ENCODE measurements at regions not wholly inside any gene's neighbourhood (a gene's known extent, or its start where the extent isn't known, plus 50 kb on each side); places are given as distances from the start of the nearest gene placed in this dataset.

- intact Hi-C loops (cut with micrococcal nuclease; ENCODE audit: unreplicated experiment): no loop called here
- H4K20me1 ChIP-seq (ENCODE audit: insufficient read depth, low read length): no peaks in the 10 kb centered on the region
- ChIA-PET CTCF (ENCODE audit: unreplicated experiment) (no interaction called here), POLR2A (interaction anchor here (0.9 to 1.6 kb wide), 4 partner anchors 8 to 28 kb away, joined by 3 to 5 read pairs (median 4); no protein-coding TSS in a partner anchor)
- no peaks in the 10 kb centered on the region for H3K4me1 ChIP-seq (ENCODE audit: insufficient read depth, low read length, poor library complexity, severe bottlenecking)
- no peaks in the 10 kb centered on the region for H3K9me3 ChIP-seq (ENCODE audit: low read length)
- no peak overlapping the region for H3K4me2 ChIP-seq (ENCODE audit: low read length)
- H3K27ac ChIP-seq (ENCODE audit: low read depth, low read length, poor library complexity, severe bottlenecking): no peak overlapping the region
- no peak overlapping the region for H2AFZ ChIP-seq (ENCODE audit: low read length)
- H3K36me3 ChIP-seq (ENCODE audit: insufficient read depth, low read length): no peaks in the 10 kb centered on the region
- no peaks in the 10 kb centered on the region for H3K9me2 ChIP-seq (ENCODE audit: insufficient read depth, low read length)
- DNase-seq (ENCODE audit: low spot score): no peak
- TF ChIP-seq EZH2phosphoT487 (IDR thresholded peaks at IDR 0.05; ENCODE audit: borderline replicate concordance, low read depth, low read length) (no peak), CTCF (conservative IDR thresholded peaks at IDR 0.05; ENCODE audit: low read length) (no peak)
- H3K79me2 ChIP-seq (ENCODE audit: insufficient read depth, low read depth, low read length): no peaks in the 10 kb centered on the region
- BruUV-seq (replicated peaks): no TSS peak
- no peak overlapping the region for H3K4me3 ChIP-seq (ENCODE audit: low read depth, low read length, poor library complexity, severe bottlenecking)
Observed at GRCh38 chr3:102174832-102175374, 259.9 kb upstream of the ZPLD1 start.

- intact Hi-C loops (cut with micrococcal nuclease; ENCODE audit: unreplicated experiment): no loop called here
- ChIA-PET POLR2A (interaction anchor here (0.7 to 1.3 kb wide), 6 partner anchors 11 to 917 kb away, joined by 3 to 8 read pairs (median 4); no protein-coding TSS in a partner anchor), CTCF (ENCODE audit: unreplicated experiment) (no interaction called here)
- H3K79me2 ChIP-seq (ENCODE audit: insufficient read depth, low read depth, low read length): no peaks in the 10 kb centered on the region
- no peak for DNase-seq (ENCODE audit: low spot score)
- H3K9me2 ChIP-seq (ENCODE audit: insufficient read depth, low read length): no peaks in the 10 kb centered on the region
- no TSS peak for BruUV-seq (replicated peaks)
- H3K27ac ChIP-seq (ENCODE audit: low read depth, low read length, poor library complexity, severe bottlenecking): no peak overlapping the region
- no peaks in the 10 kb centered on the region for H3K4me1 ChIP-seq (ENCODE audit: insufficient read depth, low read length, poor library complexity, severe bottlenecking)
- no peak overlapping the region for H3K4me2 ChIP-seq (ENCODE audit: low read length)
- H3K36me3 ChIP-seq (ENCODE audit: insufficient read depth, low read length): no peaks in the 10 kb centered on the region
- H2AFZ ChIP-seq (ENCODE audit: low read length): no peak overlapping the region
- no peak overlapping the region for H3K4me3 ChIP-seq (ENCODE audit: low read depth, low read length, poor library complexity, severe bottlenecking)
- H3K9me3 ChIP-seq (ENCODE audit: low read length): no peaks in the 10 kb centered on the region
- TF ChIP-seq EZH2phosphoT487 (IDR thresholded peaks at IDR 0.05; ENCODE audit: borderline replicate concordance, low read depth, low read length) (no peak), CTCF (conservative IDR thresholded peaks at IDR 0.05; ENCODE audit: low read length) (no peak)
- H4K20me1 ChIP-seq (ENCODE audit: insufficient read depth, low read length): no peaks in the 10 kb centered on the region
Observed at GRCh38 chr3:102176333-102177050, 258.3 kb upstream of the ZPLD1 start.
